Trophoblast cell (in vitro differentiated cells and primary cell): ENCODE measurements at regions not wholly inside any gene's neighbourhood (a gene's known extent, or its start where the extent isn't known, plus 50 kb on each side); places are given as distances from the start of the nearest gene placed in this dataset.

Source experiments
- DNase-seq, 2 donors: peaks; one replicate each; pipeline ENCODE4 v3.0.0-alpha.2; 2016
- H2AFZ ChIP-seq: 2 replicates; pipeline ENCODE4 v1.6.1; 2013; ENCODE audit warnings: low read length, moderate library complexity, mild to moderate bottlenecking; ENCODE audit not compliant: insufficient read depth, poor library complexity
- H2AK5ac ChIP-seq: 2 replicates; pipeline ENCODE4 v1.6.1; 2013; ENCODE audit warnings: mild to moderate bottlenecking, low read length
- H2BK120ac ChIP-seq: 2 replicates; pipeline ENCODE4 v1.6.1; 2013; ENCODE audit warnings: low read length, mild to moderate bottlenecking, moderate library complexity; ENCODE audit not compliant: insufficient read depth, poor library complexity
- H2BK12ac ChIP-seq: 2 replicates; pipeline ENCODE4 v1.6.1; 2013; ENCODE audit warnings: mild to moderate bottlenecking, low read length, moderate library complexity
- H2BK5ac ChIP-seq: 2 replicates; pipeline ENCODE4 v1.6.1; 2013; ENCODE audit warnings: low read length, low read depth, moderate library complexity, mild to moderate bottlenecking; ENCODE audit not compliant: poor library complexity
- H3K14ac ChIP-seq: 2 replicates; pipeline ENCODE4 v1.6.1; 2013; ENCODE audit warnings: mild to moderate bottlenecking, low read length
- H3K18ac ChIP-seq: 2 replicates; pipeline ENCODE4 v1.6.1; 2013; ENCODE audit warnings: mild to moderate bottlenecking, low read length
- H3K23ac ChIP-seq: 2 replicates; pipeline ENCODE4 v1.6.1; 2013; ENCODE audit warnings: low read length
- H3K27ac ChIP-seq: 2 replicates; pipeline ENCODE4 v1.5.1; 2013; ENCODE audit warnings: low read depth, mild to moderate bottlenecking, inconsistent platforms, low read length, moderate library complexity
- H3K27me3 ChIP-seq: 2 replicates; pipeline ENCODE4 v1.6.1; 2013; ENCODE audit warnings: inconsistent platforms, mild to moderate bottlenecking, low read length, moderate library complexity; ENCODE audit not compliant: insufficient read depth
- H3K36me3 ChIP-seq, 2 experiments: 1 replicate in 1 of 2; 2 replicates in 1 of 2; pipeline ENCODE4 v1.6.1; 2013; ENCODE audit warnings: low read length in 2 of 2, mild to moderate bottlenecking in 2 of 2, moderate library complexity in 1 of 2; ENCODE audit not compliant: insufficient read depth in 2 of 2, control insufficient read depth in 1 of 2
- H3K4ac ChIP-seq: 2 replicates; pipeline ENCODE4 v1.6.1; 2013; ENCODE audit warnings: low read depth, mild to moderate bottlenecking, low read length, moderate library complexity
- H3K4me1 ChIP-seq, 2 experiments: 1 replicate in 1 of 2; 2 replicates in 1 of 2; pipeline ENCODE4 v1.6.1; 2013; ENCODE audit warnings: low read length in 2 of 2, mild to moderate bottlenecking in 2 of 2, moderate library complexity in 1 of 2; ENCODE audit not compliant: insufficient read depth in 2 of 2, control insufficient read depth in 1 of 2
- H3K4me2 ChIP-seq: 2 replicates; pipeline ENCODE4 v1.6.1; 2013; ENCODE audit warnings: inconsistent platforms, mild to moderate bottlenecking, low read length, moderate library complexity
- H3K4me3 ChIP-seq: 2 replicates; pipeline ENCODE4 v1.5.1; 2013; ENCODE audit warnings: mild to moderate bottlenecking, low read depth, low read length, inconsistent platforms
- H3K79me1 ChIP-seq: one replicate; pipeline ENCODE4 v1.6.1; 2013; ENCODE audit warnings: low read length
- H3K79me2 ChIP-seq: 2 replicates; pipeline ENCODE4 v1.6.1; 2013; ENCODE audit warnings: low read length, mild to moderate bottlenecking; ENCODE audit not compliant: control insufficient read depth, insufficient read depth, poor library complexity
- H3K9ac ChIP-seq: 2 replicates; pipeline ENCODE4 v1.6.1; 2013; ENCODE audit warnings: mild to moderate bottlenecking, low read length
- H3K9me3 ChIP-seq: 2 replicates; pipeline ENCODE4 v1.6.1; 2013; ENCODE audit warnings: low read depth, mild to moderate bottlenecking, control low read depth, inconsistent platforms, low read length; ENCODE audit not compliant: insufficient read depth
- H4K12ac ChIP-seq: 2 replicates; pipeline ENCODE4 v1.6.1; 2013; ENCODE audit warnings: low read depth, mild to moderate bottlenecking, low read length, moderate library complexity
- H4K8ac ChIP-seq: 2 replicates; pipeline ENCODE4 v1.6.1; 2013; ENCODE audit warnings: low read depth, mild to moderate bottlenecking, low read length, moderate library complexity
- H4K91ac ChIP-seq: one replicate; pipeline ENCODE4 v1.6.1; 2013; ENCODE audit warnings: low read depth, mild to moderate bottlenecking, low read length, moderate library complexity
- WGBS: extraction: QIAGEN DNeasy Blood & Tissue Kit; methylation state at CpG from one replicate; pipeline ENCODE4 v1.1.7; 2013; ENCODE audit warnings: missing lambda C conversion rate; ENCODE audit not compliant: insufficient read length, insufficient coverage; ENCODE audit errors: extremely low coverage; 5-methylcytosine and 5-hydroxymethylcytosine counted together

DNA sequence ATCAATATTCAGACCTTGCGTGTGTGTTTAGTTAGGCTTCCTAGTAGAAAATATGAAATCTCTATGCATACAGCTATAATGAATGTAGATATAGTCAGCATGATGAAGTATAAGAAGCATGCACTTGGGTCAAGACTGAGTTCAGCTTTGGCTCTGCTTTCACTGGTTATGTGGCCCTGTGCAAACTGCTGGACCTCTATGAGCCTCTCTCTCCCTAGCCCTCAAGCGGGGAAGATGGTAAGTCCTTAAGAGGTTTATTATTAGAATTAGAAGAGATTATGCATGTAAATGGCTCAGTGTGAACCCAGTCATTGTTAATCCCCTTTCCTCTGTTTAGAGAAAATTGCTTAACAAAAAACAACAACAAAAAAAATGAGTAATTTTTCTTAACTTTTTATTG lies 178.8 kb upstream of the NXPH2 start:
- Histone ChIP-seq H3K79me1 (no peaks in the 10 kb centered on the region), H2AFZ (no peak overlapping the region), H4K91ac (no peak overlapping the region), H4K8ac (no peak overlapping the region), H3K9me3 (peaks cover 4% of the 10 kb centered on the region), H3K79me2 (no peaks in the 10 kb centered on the region), H3K4me3 (no peak overlapping the region), H3K14ac (no peak overlapping the region), H4K12ac (no peak overlapping the region), H2BK12ac (no peak overlapping the region), H3K27ac (no peak overlapping the region), H3K4me1 (no peaks in the 10 kb centered on the region), H2BK120ac (no peak overlapping the region), H3K23ac (no peak overlapping the region), H3K18ac (no peak overlapping the region), H2AK5ac (no peak overlapping the region), H3K4me2 (no peak overlapping the region), H3K4ac (no peak overlapping the region), H2BK5ac (no peak overlapping the region), H3K36me3 (no peaks in the 10 kb centered on the region), H3K27me3 (no peaks in the 10 kb centered on the region), H3K9ac (no peak overlapping the region)
- no peak for DNase-seq
- WGBS = no CpG with 5 or more reads among the region's 2 CpGs

DNA sequence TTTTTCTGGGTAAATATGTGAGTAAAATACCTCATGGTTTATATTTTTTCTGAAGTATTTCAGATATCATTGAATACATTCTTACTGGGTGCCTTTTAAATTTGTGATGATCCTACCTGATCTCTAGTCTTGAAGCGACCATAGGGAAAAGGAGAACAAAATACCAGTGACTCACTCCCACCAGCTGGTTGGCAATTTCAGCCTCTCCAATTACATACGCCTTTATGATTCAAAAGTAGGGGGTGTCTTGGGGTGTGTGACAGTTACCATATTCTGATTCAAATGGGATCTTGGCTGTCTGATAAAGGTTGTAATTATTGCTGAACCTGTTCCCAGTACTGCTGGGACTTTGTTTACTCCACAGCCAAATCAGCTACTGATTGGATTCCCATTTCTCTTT lies 175.9 kb upstream of the NXPH2 start:
- Histone ChIP-seq H2BK5ac (no peak overlapping the region), H3K27me3 (no peaks in the 10 kb centered on the region), H3K9ac (no peak overlapping the region), H3K23ac (no peak overlapping the region), H3K4me1 (no peaks in the 10 kb centered on the region), H3K4ac (no peak overlapping the region), H3K9me3 (peaks cover 4% of the 10 kb centered on the region), H2AK5ac (no peak overlapping the region), H4K12ac (no peak overlapping the region), H3K36me3 (no peaks in the 10 kb centered on the region), H3K4me2 (no peak overlapping the region), H3K14ac (no peak overlapping the region), H3K18ac (no peak overlapping the region), H2BK120ac (no peak overlapping the region), H3K79me2 (no peaks in the 10 kb centered on the region), H3K27ac (no peak overlapping the region), H3K79me1 (no peaks in the 10 kb centered on the region), H3K4me3 (no peak overlapping the region), H4K91ac (no peak overlapping the region), H2AFZ (no peak overlapping the region), H2BK12ac (no peak overlapping the region), H4K8ac (no peak overlapping the region)
- no peak for DNase-seq
- WGBS = no CpG with 5 or more reads among the region's 2 CpGs

DNA sequence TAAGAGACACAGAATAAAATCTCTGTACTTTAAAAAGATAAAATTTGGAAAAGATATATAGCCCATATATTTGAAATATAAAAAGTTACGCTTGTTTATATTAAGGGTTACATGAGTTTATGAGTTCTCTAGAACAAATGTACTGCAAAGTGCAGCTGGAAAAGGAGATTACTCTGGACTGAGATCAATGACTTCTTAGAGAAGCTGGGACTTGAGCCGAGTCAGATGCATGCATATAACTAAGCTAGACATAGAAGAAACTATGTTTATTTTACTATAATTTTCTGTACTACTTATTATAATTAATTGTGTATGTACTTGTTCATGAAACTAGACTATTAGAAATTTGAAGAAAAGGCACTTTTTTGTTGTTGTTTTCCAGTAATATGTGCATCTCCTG lies 170.3 kb upstream of the NXPH2 start:
- H2BK12ac ChIP-seq = no peak overlapping the region
- no peak overlapping the region for H4K91ac ChIP-seq
- no peaks in the 10 kb centered on the region for H3K36me3 ChIP-seq
- H3K9ac ChIP-seq = no peak overlapping the region
- no peak overlapping the region for H3K23ac ChIP-seq
- H4K8ac ChIP-seq = no peak overlapping the region
- peaks cover 0 to 2% of the 10 kb centered on the region in 2 experiments for H3K4me1 ChIP-seq
- H2AFZ ChIP-seq = no peak overlapping the region
- H3K4me2 ChIP-seq = no peak overlapping the region
- no peak overlapping the region for H3K27ac ChIP-seq
- H3K14ac ChIP-seq = no peak overlapping the region
- no peak for DNase-seq
- H3K27me3 ChIP-seq = no peaks in the 10 kb centered on the region
- no peak overlapping the region for H4K12ac ChIP-seq
- H3K79me1 ChIP-seq = no peaks in the 10 kb centered on the region
- H3K4ac ChIP-seq = no peak overlapping the region
- no peak overlapping the region for H3K18ac ChIP-seq
- no peak overlapping the region for H2AK5ac ChIP-seq
- peaks cover 4% of the 10 kb centered on the region for H3K9me3 ChIP-seq
- WGBS = no CpG with 5 or more reads among the region's 2 CpGs
- H2BK120ac ChIP-seq = no peak overlapping the region
- H3K4me3 ChIP-seq = no peak overlapping the region
- no peak overlapping the region for H2BK5ac ChIP-seq
- no peaks in the 10 kb centered on the region for H3K79me2 ChIP-seq

- no peak overlapping the region for H4K8ac ChIP-seq
- no peak overlapping the region for H3K4ac ChIP-seq
- no peak overlapping the region for H3K4me2 ChIP-seq
- WGBS = no CpG with 5 or more reads among the region's 3 CpGs
- H3K14ac ChIP-seq = no peak overlapping the region
- H3K18ac ChIP-seq = no peak overlapping the region
- H3K9me3 ChIP-seq = peaks cover 1% of the 10 kb centered on the region
- H3K27me3 ChIP-seq = no peaks in the 10 kb centered on the region
- H3K27ac ChIP-seq = no peak overlapping the region
- DNase-seq = peak in 1 of 2 donors; percentile 4
- no peak overlapping the region for H2AFZ ChIP-seq
- H2AK5ac ChIP-seq = no peak overlapping the region
- no peak overlapping the region for H4K91ac ChIP-seq
- H3K79me2 ChIP-seq = no peaks in the 10 kb centered on the region
- no peak overlapping the region for H2BK120ac ChIP-seq
- H3K4me1 ChIP-seq = peaks cover 0 to 2% of the 10 kb centered on the region in 2 experiments
- no peak overlapping the region for H3K23ac ChIP-seq
- H2BK12ac ChIP-seq = no peak overlapping the region
- H3K79me1 ChIP-seq = no peaks in the 10 kb centered on the region
- H3K36me3 ChIP-seq = no peaks in the 10 kb centered on the region
- no peak overlapping the region for H3K4me3 ChIP-seq
- H4K12ac ChIP-seq = no peak overlapping the region
- no peak overlapping the region for H3K9ac ChIP-seq
- H2BK5ac ChIP-seq = no peak overlapping the region
These were observed 169.3 kb upstream of the NXPH2 start for GRCh38 chr2:138949517-138949916.
